GM13976 (cell line): ENCODE measurements at regions not wholly inside any gene's neighbourhood (a gene's known extent, or its start where the extent isn't known, plus 50 kb on each side); places are given as distances from the start of the nearest gene placed in this dataset.
"Not testable (repeated sequence)": the region's sequence is repeated elsewhere in the genome, so short reads cannot be mapped to it uniquely, and the experiment has no call there.

Experiments
- DNase-seq: peaks from one replicate; pipeline ENCODE4 v3.0.0; 2012; ENCODE audit warnings: low spot score
- in situ Hi-C: fragments of 300-500 bp; cut with MboI; formaldehyde crosslinking; loops from one replicate; pipeline ENCODE4 v1.12.0; 2022; ENCODE audit warnings: low sequenced_read_pairs, mixed read lengths, inconsistent platforms; ENCODE audit not compliant: unreplicated experiment
- TF ChIP-seq, protein P1 (sequence below): IDR thresholded peaks from 2 replicates; pipeline ENCODE4 v1.5.1; 2012; ENCODE audit warnings: borderline replicate concordance, mild to moderate bottlenecking; ENCODE audit not compliant: insufficient read depth; ENCODE audit errors: extremely low read depth, missing control alignments, control extremely low read depth

DNA sequence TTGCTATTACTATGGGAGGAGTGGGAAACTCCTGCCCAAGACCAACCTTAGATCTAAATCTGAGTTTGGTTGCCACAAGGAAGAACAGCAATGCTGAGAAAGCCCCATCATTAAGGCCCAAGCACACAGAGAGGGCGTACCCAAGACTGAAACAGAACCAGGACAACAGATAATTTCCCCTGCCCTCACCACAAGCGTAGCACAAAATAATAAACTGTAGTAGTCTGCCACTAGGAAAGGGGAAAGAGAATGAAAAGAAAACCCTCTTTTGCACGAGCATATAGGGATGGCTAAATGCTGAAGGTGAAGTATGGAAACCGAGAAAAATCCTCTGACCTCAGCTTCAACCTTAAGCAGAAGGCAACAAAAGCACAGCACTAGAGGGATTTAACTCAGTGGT lies 76.5 kb upstream of the DHRS4 start:
- in situ Hi-C loops: no loop called here
- no peak for DNase-seq
- TF ChIP-seq, protein P1, sequence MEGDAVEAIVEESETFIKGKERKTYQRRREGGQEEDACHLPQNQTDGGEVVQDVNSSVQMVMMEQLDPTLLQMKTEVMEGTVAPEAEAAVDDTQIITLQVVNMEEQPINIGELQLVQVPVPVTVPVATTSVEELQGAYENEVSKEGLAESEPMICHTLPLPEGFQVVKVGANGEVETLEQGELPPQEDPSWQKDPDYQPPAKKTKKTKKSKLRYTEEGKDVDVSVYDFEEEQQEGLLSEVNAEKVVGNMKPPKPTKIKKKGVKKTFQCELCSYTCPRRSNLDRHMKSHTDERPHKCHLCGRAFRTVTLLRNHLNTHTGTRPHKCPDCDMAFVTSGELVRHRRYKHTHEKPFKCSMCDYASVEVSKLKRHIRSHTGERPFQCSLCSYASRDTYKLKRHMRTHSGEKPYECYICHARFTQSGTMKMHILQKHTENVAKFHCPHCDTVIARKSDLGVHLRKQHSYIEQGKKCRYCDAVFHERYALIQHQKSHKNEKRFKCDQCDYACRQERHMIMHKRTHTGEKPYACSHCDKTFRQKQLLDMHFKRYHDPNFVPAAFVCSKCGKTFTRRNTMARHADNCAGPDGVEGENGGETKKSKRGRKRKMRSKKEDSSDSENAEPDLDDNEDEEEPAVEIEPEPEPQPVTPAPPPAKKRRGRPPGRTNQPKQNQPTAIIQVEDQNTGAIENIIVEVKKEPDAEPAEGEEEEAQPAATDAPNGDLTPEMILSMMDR: no peak

DNA sequence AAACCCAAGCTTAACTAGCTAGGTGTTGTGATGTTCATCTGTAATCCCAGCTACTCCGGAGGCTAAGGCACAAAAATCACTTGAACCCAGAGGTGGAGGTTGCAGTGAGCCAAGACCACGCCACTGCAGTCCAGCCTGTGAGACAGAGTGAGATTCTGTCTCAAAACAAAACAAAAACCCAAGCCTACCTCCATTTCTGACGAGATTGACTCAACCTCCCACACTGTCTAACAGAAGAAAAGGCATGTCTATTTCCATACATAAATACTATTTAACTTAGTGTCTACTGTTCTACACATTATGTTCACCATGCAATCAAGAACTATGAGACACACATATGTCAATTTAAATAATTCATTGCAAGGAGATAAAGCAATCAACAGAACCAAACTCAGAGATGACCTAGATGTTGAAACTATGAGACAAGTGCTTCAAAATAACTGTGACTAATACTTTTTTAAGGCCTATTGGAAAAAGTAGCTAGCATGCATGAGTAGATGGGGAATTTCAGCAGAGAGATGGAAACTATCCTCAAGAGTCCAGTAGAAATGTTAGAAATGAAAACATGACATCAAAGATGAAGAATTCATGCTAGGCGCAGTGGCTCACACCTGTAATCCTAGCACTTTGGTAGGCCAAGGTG lies 75.9 kb upstream of the DHRS4 start:
- peak; percentile 31 for DNase-seq
- in situ Hi-C loops: no loop called here
- TF ChIP-seq, protein P1: no peak

DNA sequence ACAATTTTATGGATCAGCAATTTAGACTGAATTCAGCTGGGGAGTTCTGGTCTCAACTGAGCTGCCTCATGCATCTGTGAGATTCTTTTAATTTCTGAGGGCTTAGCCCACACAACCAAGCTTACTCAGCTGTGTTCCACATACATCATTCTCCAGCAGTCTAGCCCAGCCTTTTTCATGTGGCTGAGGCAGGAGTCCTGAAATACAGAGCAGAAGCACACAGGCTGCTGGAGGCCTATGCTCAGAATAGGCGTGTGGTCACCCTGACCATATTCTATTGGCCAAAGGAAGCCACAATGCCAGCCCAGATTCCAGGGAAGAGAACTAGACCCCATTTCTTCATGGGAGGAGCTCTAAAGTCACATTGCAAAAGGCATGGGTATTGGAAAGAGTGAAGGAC lies 72.3 kb upstream of the DHRS4 start:
- TF ChIP-seq, protein P1: no peak
- in situ Hi-C loops: no loop called here
- no peak for DNase-seq

DNA sequence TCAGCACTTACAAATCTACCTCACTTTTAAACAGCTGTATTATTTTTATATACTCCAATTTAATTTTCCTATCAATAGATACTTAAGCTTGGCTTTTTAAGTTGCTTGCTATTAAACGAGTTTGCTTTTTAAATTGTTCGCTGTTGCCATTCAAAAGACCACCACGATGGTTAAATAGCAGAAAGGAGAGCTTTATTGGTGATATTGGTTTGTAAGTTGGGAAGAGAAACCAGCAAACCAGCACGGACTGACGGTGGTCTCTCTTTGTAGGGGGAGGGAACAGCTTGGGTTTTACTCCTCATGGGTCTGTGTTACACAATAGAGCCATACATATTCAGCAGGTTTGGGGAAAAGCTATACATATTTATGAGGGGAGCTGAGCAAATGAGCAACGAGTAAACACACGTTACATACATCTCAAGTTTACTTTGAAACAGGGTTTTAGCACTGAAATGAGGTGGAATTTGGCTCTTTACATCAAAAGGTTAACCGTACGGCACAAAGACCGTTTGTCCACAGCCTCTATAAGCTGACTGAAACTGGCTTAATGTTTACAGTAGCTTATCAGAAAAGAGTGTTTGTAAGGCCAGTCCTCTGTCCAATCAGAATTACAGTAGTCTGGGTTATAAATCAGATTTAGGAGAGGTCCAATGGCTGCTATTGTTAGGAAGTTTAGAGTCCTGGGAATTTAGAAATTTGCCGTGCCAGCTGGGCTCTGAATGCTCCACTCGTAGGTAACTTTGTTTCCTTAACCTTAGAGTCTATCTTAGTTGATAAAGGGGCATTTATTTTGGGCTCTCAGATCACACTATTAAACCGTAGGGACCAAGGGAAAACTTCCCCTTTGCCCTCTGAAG lies 69.7 kb upstream of the DHRS4 start:
- no peak for DNase-seq
- TF ChIP-seq, protein P1: no peak
- in situ Hi-C loops: no loop called here

DNA sequence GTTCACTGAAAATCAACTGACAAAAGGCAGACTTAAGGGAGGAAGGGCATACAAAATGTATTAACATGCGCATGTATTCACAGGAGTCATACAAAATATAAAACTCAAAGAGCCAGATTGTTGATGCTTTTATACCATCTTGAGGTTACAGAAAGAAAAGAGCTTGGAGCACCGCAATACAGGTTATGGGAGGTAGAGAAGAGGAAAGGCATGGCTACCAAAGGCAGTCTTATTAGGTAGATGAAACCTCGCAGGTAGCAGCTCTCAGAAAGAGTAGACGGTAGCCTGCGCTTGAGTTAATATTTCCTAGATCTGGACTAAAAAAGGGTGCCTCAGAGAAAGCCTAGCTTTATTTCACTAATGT lies 69.0 kb upstream of the DHRS4 start:
- TF ChIP-seq, protein P1: no peak
- no peak for DNase-seq
- in situ Hi-C loops: no loop called here

DNA sequence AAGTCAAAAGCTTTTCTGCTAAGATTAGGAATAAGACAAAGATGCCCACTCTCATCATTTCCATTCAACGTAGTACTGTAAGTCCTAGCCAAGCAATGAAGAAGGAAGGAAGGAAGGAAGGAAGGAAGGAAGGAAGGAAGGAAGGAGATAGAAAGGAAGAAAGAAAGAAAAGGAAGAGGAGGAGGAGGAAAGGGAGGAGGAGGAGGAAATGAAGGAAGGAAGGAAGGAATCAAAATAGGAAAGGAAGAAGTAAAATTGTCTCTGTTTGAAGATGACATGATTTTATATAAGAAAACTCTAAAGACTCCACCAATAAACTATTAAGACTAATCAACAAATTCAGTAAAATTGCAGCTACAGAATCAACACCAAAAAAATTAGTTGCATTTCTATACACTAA lies 66.0 kb upstream of the DHRS4 start:
- in situ Hi-C loops: no loop called here
- DNase-seq: no peak
- TF ChIP-seq, protein P1: no peak

DNA sequence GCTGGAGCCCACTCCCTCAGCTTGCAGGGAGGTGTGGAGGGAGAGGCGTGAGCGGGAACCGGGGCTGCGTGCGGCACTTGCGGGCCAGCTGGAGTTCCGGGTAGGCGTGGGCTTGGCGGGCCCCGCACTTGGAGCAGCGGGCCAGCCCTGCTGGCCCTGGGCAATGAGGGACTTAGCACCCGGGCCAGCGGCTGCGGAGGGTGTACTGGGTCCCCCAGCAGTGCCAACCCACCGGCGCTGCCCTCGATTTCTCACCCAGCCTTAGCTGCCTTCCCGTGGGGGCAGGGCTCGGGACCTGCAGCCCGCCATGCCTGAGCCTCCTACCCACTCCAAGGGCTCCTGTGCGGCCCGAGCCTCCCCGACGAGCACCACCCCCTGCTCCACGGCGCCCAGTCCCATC lies 61.9 kb upstream of the DHRS4 start:
- DNase-seq, in situ Hi-C loops: not testable (repeated sequence)

DNA sequence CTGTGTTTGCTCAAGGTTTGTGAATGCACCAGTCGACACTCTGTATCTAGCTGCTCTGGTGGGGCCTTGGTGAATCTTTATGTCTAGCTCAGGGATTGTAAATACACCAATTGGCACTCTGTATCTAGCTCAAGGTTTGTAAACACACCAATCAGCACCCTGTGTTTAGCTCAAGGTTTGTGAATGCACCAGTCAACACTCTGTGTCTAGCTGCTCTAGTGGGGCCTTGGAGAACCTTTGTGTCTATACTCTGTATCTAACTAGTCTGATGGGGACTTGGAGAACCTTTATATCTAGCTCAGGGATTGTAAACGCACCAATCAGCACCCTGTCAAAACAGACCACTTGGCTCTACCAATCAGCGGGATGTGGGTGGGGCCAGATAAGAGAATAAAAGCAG lies 61.3 kb upstream of the DHRS4 start:
- in situ Hi-C loops, DNase-seq: not testable (repeated sequence)
